Esophagus muscularis mucosa (tissue), 4 donors: ENCODE measurements at regions not wholly inside any gene's neighbourhood (a gene's known extent, or its start where the extent isn't known, plus 50 kb on each side); places are given as distances from the start of the nearest gene placed in this dataset.

Experiments used
- DNase-seq: peaks from one replicate; pipeline ENCODE4 v3.0.0-alpha.2; 2017; ENCODE audit errors: extremely low spot score
- H3K27ac ChIP-seq, 4 donors: fragments of 200-600 bp; sonication (generic); replicated peaks in 1 of 4; 1 replicate in 3 of 4; 2 replicates in 1 of 4; pipeline ENCODE4 v1.5.1; 2016 to 2019; ENCODE audit warnings: mild to moderate bottlenecking in 1 of 4
- H3K27me3 ChIP-seq, 4 donors: fragments of 200-600 bp; sonication (generic); one replicate each; pipeline versions ENCODE4 v1.5.1 to v1.6.0; 2016 to 2019
- H3K36me3 ChIP-seq, 4 donors: fragments of 200-600 bp; sonication (generic); one replicate each; pipeline ENCODE4 v1.5.1; 2016 to 2019
- H3K4me1 ChIP-seq, 4 donors: fragments of 200-600 bp; sonication (generic); one replicate each; pipeline ENCODE4 v1.5.1; 2016 to 2019
- H3K4me3 ChIP-seq, 4 donors: fragments of 200-600 bp; sonication (generic); 1 replicate in 2 of 4; 2 replicates in 2 of 4; pipeline ENCODE4 v1.5.1; 2016 to 2019; ENCODE audit warnings: mild to moderate bottlenecking in 4 of 4, moderate library complexity in 1 of 4
- H3K9me3 ChIP-seq, 4 donors: fragments of 200-600 bp; sonication (generic); 1 replicate in 3 of 4; 2 replicates in 1 of 4; pipeline ENCODE4 v1.5.1; 2016 to 2019
- CTCF ChIP-seq, 3 experiments: fragments of 200-600 bp in 2 of 3; fragments of 450-650 bp in 1 of 3; sonication (generic) in 2 of 3; IDR thresholded peaks; one replicate each; pipeline ENCODE4 v1.5.1; 2017 to 2019; ENCODE audit warnings: antibody characterized with exemption in 3 of 3, mild to moderate bottlenecking in 2 of 3, moderate library complexity in 1 of 3
- EP300 ChIP-seq: sonication (generic); formaldehyde crosslinking; IDR thresholded peaks from one replicate; pipeline ENCODE4 v1.6.1; 2017; ENCODE audit warnings: antibody characterized with exemption
- POLR2A ChIP-seq: fragments of 450-650 bp; IDR thresholded peaks from one replicate; pipeline ENCODE4 v1.6.1; 2017; ENCODE audit warnings: antibody characterized with exemption, moderate library complexity, mild to moderate bottlenecking, low read depth
- POLR2AphosphoS5 ChIP-seq, 2 donors: sonication (generic); formaldehyde crosslinking; IDR thresholded peaks; one replicate each; pipeline ENCODE4 v1.6.1; 2017; ENCODE audit warnings: antibody characterized with exemption in 2 of 2
- WGBS: methylation state at CpG from one replicate; pipeline ENCODE4 v1.1.5; 2018; 5-methylcytosine and 5-hydroxymethylcytosine counted together
- intact Hi-C: fragments of 100-400 bp; cut with DNase I; formaldehyde crosslinking; loops from one replicate; pipeline ENCODE4 v1.15.1; 2023

GRCh38 chr15:63449731-63450130 lies 54.7 kb upstream of the USP3 start:
- no peaks in the 10 kb centered on the region for H3K9me3 ChIP-seq
- DNase-seq, result no peak
- H3K27ac ChIP-seq, result no peak overlapping the region
- H3K27me3 ChIP-seq, result no peaks in the 10 kb centered on the region
- H3K36me3 ChIP-seq, result no peaks in the 10 kb centered on the region
- WGBS, result 53% methylated on average over 3 of the region's 3 CpGs
- intact Hi-C loops, result no loop called here
- no peak overlapping the region for H3K4me3 ChIP-seq
- H3K4me1 ChIP-seq, result peaks cover 0 to 7% (median 0%) of the 10 kb centered on the region in 4 donors
- TF ChIP-seq EP300 (no peak), CTCF (IDR thresholded peaks at IDR 0.05) (no peak), POLR2AphosphoS5 (IDR thresholded peaks at IDR 0.05) (no peak), POLR2A (no peak)

GRCh38 chr15:63450884-63451225 lies 53.5 kb upstream of the USP3 start:
- no peak overlapping the region for H3K4me3 ChIP-seq
- H3K27ac ChIP-seq, result no peak overlapping the region
- intact Hi-C loops, result no loop called here
- H3K27me3 ChIP-seq, result no peaks in the 10 kb centered on the region
- 83% methylated on average over 9 of the region's 9 CpGs for WGBS
- H3K4me1 ChIP-seq, result peaks cover 0 to 7% (median 0%) of the 10 kb centered on the region in 4 donors
- TF ChIP-seq CTCF (IDR thresholded peaks at IDR 0.05) (no peak), POLR2AphosphoS5 (IDR thresholded peaks at IDR 0.05) (no peak), EP300 (no peak), POLR2A (no peak)
- H3K9me3 ChIP-seq, result no peaks in the 10 kb centered on the region
- DNase-seq, result no peak
- H3K36me3 ChIP-seq, result no peaks in the 10 kb centered on the region

GRCh38 chr15:63451671-63452315 lies 52.6 kb upstream of the USP3 start:
- Histone ChIP-seq H3K27me3 (no peaks in the 10 kb centered on the region), H3K4me3 (no peak overlapping the region), H3K27ac (no peak overlapping the region), H3K36me3 (no peaks in the 10 kb centered on the region), H3K4me1 (peaks cover 0 to 7% (median 0%) of the 10 kb centered on the region in 4 donors), H3K9me3 (no peaks in the 10 kb centered on the region)
- 94% methylated on average over 5 of the region's 5 CpGs for WGBS
- intact Hi-C loops, result no loop called here
- TF ChIP-seq CTCF (IDR thresholded peaks at IDR 0.05) (no peak), EP300 (no peak), POLR2AphosphoS5 (IDR thresholded peaks at IDR 0.05) (no peak), POLR2A (no peak)
- no peak for DNase-seq

- DNase-seq, result no peak
- 82% methylated on average over 6 of the region's 6 CpGs for WGBS
- intact Hi-C loops, result no loop called here
- Histone ChIP-seq H3K27me3 (no peaks in the 10 kb centered on the region), H3K36me3 (no peaks in the 10 kb centered on the region), H3K27ac (no peak overlapping the region), H3K9me3 (no peaks in the 10 kb centered on the region), H3K4me1 (peaks cover 0 to 10% (median 2%) of the 10 kb centered on the region in 4 donors), H3K4me3 (no peak overlapping the region)
- no peak for TF ChIP-seq POLR2A
- no peak for TF ChIP-seq CTCF (IDR thresholded peaks at IDR 0.05)
- TF ChIP-seq POLR2AphosphoS5 (IDR thresholded peaks at IDR 0.05), result no peak
- no peak for TF ChIP-seq EP300
Measured at GRCh38 chr15:63452552-63453136, 51.7 kb upstream of the USP3 start.
